Testis (tissue), 2 donors: ENCODE measurements at regions not wholly inside any gene's neighbourhood (a gene's known extent, or its start where the extent isn't known, plus 50 kb on each side); places are given as distances from the start of the nearest gene placed in this dataset.
A peak's percentile ranks its signal among the peaks of the same experiment; 100 is the strongest.

Experiments used
- DNase-seq: peaks from one replicate; pipeline ENCODE4 v3.0.0-alpha.2; 2019
- H3K27ac ChIP-seq, 2 donors: fragments of 200-600 bp; sonication (generic); one replicate each; pipeline ENCODE4 v1.5.1; 2019
- H3K27me3 ChIP-seq: fragments of 200-600 bp; sonication (generic); one replicate; pipeline ENCODE4 v1.5.1; 2019
- H3K36me3 ChIP-seq: fragments of 200-600 bp; sonication (generic); one replicate; pipeline ENCODE4 v1.5.1; 2017; ENCODE audit warnings: low read depth; ENCODE audit errors: missing control alignments
- H3K4me1 ChIP-seq: fragments of 200-600 bp; sonication (generic); one replicate; pipeline ENCODE4 v1.5.1; 2019
- H3K4me3 ChIP-seq, 2 donors: fragments of 200-600 bp; sonication (generic); one replicate each; pipeline ENCODE4 v1.5.1; 2017 to 2019
- H3K9me3 ChIP-seq: fragments of 200-600 bp; sonication (generic); one replicate; pipeline ENCODE4 v1.5.1; 2017
- POLR2A ChIP-seq: fragments of 450-650 bp; IDR thresholded peaks from one replicate; pipeline ENCODE4 v1.6.1; 2017; ENCODE audit warnings: antibody characterized with exemption, mild to moderate bottlenecking, moderate library complexity
- WGBS, 2 donors: methylation state at CpG; one replicate each; pipeline ENCODE4 v1.1.5; 2018; 5-methylcytosine and 5-hydroxymethylcytosine counted together
- intact Hi-C: fragments of 100-400 bp; cut with DNase I; formaldehyde crosslinking; loops from one replicate; pipeline ENCODE4 v1.15.1; 2023; ENCODE audit warnings: low total_unique reads
- TF ChIP-seq, protein P1 (sequence below), 3 experiments: fragments of 450-650 bp in 2 of 3; fragments of 200-600 bp in 1 of 3; sonication (generic) in 1 of 3; IDR thresholded peaks; one replicate each; pipeline ENCODE4 v1.5.1; 2016 to 2019; ENCODE audit warnings: antibody characterized with exemption in 3 of 3, mild to moderate bottlenecking in 2 of 3, moderate library complexity in 1 of 3

DNA sequence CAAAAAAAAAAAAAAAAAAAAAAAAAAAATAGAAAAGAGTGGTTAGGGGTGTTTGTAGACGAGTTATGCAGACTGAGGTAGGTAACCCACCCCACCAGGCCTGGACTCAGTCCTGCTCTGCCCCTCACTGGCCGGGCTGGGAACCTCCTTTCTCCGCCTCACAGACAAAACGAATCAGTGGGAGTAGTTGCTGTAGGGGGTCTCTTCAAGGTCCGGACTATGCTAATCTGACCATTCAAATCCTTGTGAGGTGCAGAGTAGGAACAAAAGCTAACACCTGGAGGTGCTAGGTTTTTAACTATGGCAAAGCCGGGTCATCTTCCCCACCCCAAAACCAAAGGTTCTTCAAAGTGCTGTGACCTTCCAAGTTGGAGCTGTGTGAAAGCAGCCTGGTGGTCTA is 223.7 kb downstream of the SLC4A3 start:
- no peak for DNase-seq
- H3K4me3 ChIP-seq = no peak overlapping the region
- 52 to 60% methylated on average over 5 to 6 of the region's 6 CpGs for WGBS, 2 donors
- H3K4me1 ChIP-seq = peaks cover 6% of the 10 kb centered on the region
- H3K27me3 ChIP-seq = no peaks in the 10 kb centered on the region
- no peak for TF ChIP-seq POLR2A
- TF ChIP-seq, protein P1, sequence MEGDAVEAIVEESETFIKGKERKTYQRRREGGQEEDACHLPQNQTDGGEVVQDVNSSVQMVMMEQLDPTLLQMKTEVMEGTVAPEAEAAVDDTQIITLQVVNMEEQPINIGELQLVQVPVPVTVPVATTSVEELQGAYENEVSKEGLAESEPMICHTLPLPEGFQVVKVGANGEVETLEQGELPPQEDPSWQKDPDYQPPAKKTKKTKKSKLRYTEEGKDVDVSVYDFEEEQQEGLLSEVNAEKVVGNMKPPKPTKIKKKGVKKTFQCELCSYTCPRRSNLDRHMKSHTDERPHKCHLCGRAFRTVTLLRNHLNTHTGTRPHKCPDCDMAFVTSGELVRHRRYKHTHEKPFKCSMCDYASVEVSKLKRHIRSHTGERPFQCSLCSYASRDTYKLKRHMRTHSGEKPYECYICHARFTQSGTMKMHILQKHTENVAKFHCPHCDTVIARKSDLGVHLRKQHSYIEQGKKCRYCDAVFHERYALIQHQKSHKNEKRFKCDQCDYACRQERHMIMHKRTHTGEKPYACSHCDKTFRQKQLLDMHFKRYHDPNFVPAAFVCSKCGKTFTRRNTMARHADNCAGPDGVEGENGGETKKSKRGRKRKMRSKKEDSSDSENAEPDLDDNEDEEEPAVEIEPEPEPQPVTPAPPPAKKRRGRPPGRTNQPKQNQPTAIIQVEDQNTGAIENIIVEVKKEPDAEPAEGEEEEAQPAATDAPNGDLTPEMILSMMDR (IDR thresholded peaks at IDR 0.05) = no peak
- no peaks in the 10 kb centered on the region for H3K9me3 ChIP-seq
- H3K36me3 ChIP-seq = no peaks in the 10 kb centered on the region
- H3K27ac ChIP-seq = no peak overlapping the region
- intact Hi-C loops = no loop called here

DNA sequence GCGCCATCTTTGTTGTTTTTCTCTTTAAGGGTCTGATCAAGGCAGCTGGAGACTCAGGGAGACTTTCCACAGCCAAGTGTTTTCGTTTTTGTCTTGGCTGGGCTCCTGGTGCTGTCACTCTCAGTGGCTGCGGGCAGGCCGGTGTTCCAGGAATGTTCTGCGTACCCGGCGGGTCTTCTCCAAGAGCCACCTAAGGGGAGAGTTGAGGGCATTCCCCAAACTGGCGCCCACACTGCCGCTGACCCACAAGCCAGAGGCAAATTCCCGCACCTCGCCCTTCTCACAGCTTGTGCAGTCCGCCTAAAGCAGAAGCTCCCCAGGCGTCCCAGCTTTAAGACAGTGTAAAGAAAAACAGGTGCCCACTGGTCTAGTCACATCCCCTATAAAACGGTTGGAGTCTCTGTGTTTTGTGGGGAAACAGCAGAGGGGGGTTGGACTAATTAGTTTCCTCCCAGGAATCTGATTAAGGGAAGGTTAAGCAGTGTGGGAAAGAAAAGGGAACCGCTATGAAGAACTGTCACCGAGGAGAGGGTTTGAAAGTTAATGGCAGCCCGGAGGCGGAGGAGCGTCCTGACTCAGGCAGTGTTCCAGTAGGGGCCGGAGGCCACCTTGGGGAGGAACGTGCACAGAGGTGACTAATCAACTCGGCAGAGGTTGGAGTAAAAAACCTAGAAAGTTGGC is 224.5 kb downstream of the SLC4A3 start:
- H3K36me3 ChIP-seq = no peaks in the 10 kb centered on the region
- H3K27me3 ChIP-seq = no peaks in the 10 kb centered on the region
- H3K4me1 ChIP-seq = peaks cover 6% of the 10 kb centered on the region
- no peak overlapping the region for H3K27ac ChIP-seq
- 11 to 18% methylated on average over 11 to 22 of the region's 22 CpGs for WGBS, 2 donors
- peak overlapping the region in 1 of 2 donors; percentile 23 for H3K4me3 ChIP-seq
- TF ChIP-seq, protein P1 (IDR thresholded peaks at IDR 0.05) = no peak
- TF ChIP-seq POLR2A = no peak
- no peaks in the 10 kb centered on the region for H3K9me3 ChIP-seq
- intact Hi-C loops = no loop called here
- DNase-seq = peak; percentile 16

DNA sequence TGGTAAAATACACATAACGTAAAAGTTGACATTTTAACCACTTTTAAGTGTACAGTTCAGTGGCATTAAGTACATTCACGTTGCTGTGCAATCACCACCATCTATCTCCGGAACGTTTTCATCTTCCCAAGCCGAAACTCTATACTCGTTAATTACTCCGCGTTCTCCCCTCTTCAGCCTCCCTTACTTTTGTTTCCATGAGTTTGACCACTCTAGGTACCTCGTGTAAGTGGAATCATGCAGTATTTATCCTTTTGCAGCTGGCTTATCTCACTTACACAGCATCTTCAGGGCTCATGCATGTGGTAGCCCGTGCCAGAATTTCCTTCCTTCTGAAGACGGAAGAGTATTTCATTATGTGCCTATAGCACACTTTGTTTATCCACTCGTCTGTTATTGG is 225.2 kb downstream of the SLC4A3 start:
- no peak overlapping the region for H3K27ac ChIP-seq
- no peak overlapping the region for H3K4me3 ChIP-seq
- intact Hi-C loops = no loop called here
- TF ChIP-seq, protein P1 (IDR thresholded peaks at IDR 0.05) = no peak
- TF ChIP-seq POLR2A = no peak
- H3K36me3 ChIP-seq = no peaks in the 10 kb centered on the region
- no peaks in the 10 kb centered on the region for H3K27me3 ChIP-seq
- no peaks in the 10 kb centered on the region for H3K9me3 ChIP-seq
- 20 to 44% methylated on average over 12 of the region's 12 CpGs for WGBS, 2 donors
- no peak for DNase-seq
- H3K4me1 ChIP-seq = peaks cover 6% of the 10 kb centered on the region

DNA sequence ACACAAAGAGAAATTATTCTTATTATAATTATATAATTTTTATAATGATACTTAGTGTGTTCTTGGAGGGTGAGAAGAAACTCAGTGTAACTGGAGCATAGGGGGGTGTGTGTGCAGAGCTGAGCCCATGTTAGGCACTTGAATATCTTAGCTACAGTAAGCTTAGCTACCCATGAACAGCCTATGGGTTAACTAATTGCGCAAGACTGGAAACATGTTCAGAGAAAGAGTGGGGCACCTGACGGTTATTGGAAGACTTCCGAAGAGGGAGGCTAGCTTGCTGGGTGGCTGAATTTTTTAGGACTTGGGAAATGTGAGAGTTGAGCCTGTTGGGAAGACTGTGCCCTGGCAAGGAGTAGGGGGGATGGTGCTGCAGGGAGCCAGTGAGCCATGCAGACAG is 229.2 kb downstream of the SLC4A3 start:
- no peak for DNase-seq
- H3K9me3 ChIP-seq = no peaks in the 10 kb centered on the region
- TF ChIP-seq, protein P1 (IDR thresholded peaks at IDR 0.05) = no peak
- no peak for TF ChIP-seq POLR2A

DNA sequence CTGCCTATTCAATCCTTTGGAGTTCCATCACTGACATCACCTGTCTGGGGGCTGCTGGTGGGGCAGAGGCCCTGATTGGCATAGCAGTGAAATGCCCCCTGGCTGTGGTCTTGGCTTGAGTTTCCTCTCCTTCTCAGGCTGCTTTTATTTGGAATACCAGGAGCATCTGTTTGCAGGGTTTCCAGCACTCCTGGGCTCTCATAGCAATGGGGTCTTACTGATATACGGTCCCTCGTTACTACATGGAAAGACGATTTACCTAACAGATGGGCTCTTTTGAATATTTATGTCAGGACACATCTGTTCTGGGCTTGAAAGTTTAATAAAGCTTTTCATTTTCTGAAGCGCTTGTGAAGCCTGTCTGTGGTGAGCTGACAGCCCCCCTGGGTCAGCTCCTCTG is 230.3 kb downstream of the SLC4A3 start:
- Histone ChIP-seq H3K9me3 (no peaks in the 10 kb centered on the region), H3K4me1 (no peaks in the 10 kb centered on the region), H3K27me3 (no peaks in the 10 kb centered on the region), H3K27ac (no peak overlapping the region), H3K36me3 (no peaks in the 10 kb centered on the region), H3K4me3 (no peak overlapping the region)
- 58 to 76% methylated on average over 4 of the region's 4 CpGs for WGBS, 2 donors
- TF ChIP-seq POLR2A = no peak
- TF ChIP-seq, protein P1 (IDR thresholded peaks at IDR 0.05) = no peak
- DNase-seq = no peak
- intact Hi-C loops = no loop called here

More for the DNA sequence above, 229.2 kb downstream of the SLC4A3 start:
- Histone ChIP-seq H3K27me3 (no peaks in the 10 kb centered on the region), H3K27ac (no peak overlapping the region), H3K4me1 (peaks cover 6% of the 10 kb centered on the region), H3K4me3 (no peak overlapping the region), H3K36me3 (no peaks in the 10 kb centered on the region)
- WGBS, 2 donors = 71 to 78% methylated on average over 3 of the region's 3 CpGs
- intact Hi-C loops = no loop called here
